ENCODE measurements at regions not wholly inside any gene's neighbourhood (a gene's known extent, or its start where the extent isn't known, plus 50 kb on each side); places are given as distances from the start of the nearest gene placed in this dataset.

GRCh38 chr20:21583486-21584168, 69.8 kb upstream of the NKX2-2 start:
- Mint-ChIP-seq H3K27ac (no peak overlapping the region), H3K9me3 (no peaks in the 10 kb centered on the region), H3K27me3 (peaks cover 11% of the 10 kb centered on the region), H3K4me1 (no peaks in the 10 kb centered on the region), H3K36me3 (ENCODE audit: low read depth) (no peaks in the 10 kb centered on the region), H3K4me3 (no peak overlapping the region)
- POLR2A ChIA-PET, result no interaction called here
- CTCF ChIA-PET, result interaction anchor here (0.8 kb wide), 1 partner anchor 13 kb away, joined by 3 read pairs; no protein-coding TSS in a partner anchor
- no peak for DNase-seq
- intact Hi-C loops (cut with micrococcal nuclease), result no loop called here
- ATAC-seq (ENCODE audit: low read depth), result no peak
- no peak for TF ChIP-seq CTCF (IDR thresholded peaks at IDR 0.05)

GRCh38 chr20:21577551-21577950, 63.7 kb upstream of the NKX2-2 start:
- Mint-ChIP-seq H3K27ac (no peak overlapping the region), H3K36me3 (ENCODE audit: low read depth) (no peaks in the 10 kb centered on the region), H3K9me3 (no peaks in the 10 kb centered on the region), H3K4me3 (no peak overlapping the region), H3K4me1 (no peaks in the 10 kb centered on the region), H3K27me3 (peaks cover 12% of the 10 kb centered on the region)
- ChIA-PET CTCF (no interaction called here), POLR2A (no interaction called here)
- ATAC-seq (ENCODE audit: low read depth) (no peak), DNase-seq (no peak)
- TF ChIP-seq CTCF (IDR thresholded peaks at IDR 0.05), result no peak
- intact Hi-C loops (cut with micrococcal nuclease), result no loop called here

GRCh38 chr20:21575981-21576740, 62.3 kb upstream of the NKX2-2 start:
- Mint-ChIP-seq H3K4me3 (no peak overlapping the region), H3K4me1 (no peaks in the 10 kb centered on the region), H3K27me3 (peaks cover 10% of the 10 kb centered on the region), H3K9me3 (no peaks in the 10 kb centered on the region), H3K27ac (no peak overlapping the region), H3K36me3 (ENCODE audit: low read depth) (no peaks in the 10 kb centered on the region)
- ATAC-seq (ENCODE audit: low read depth) (no peak), DNase-seq (no peak)
- CTCF ChIA-PET, result interaction anchor here (0.7 to 5.8 kb wide), 2 partner anchors 11 to 341 kb away, joined by 3 to 23 read pairs; no protein-coding TSS in a partner anchor
- intact Hi-C loops (cut with micrococcal nuclease), result no loop called here
- no peak for TF ChIP-seq CTCF (IDR thresholded peaks at IDR 0.05)
- POLR2A ChIA-PET, result no interaction called here

- no peak overlapping the region for H3K4me3 Mint-ChIP-seq
- POLR2A ChIA-PET, result no interaction called here
- no peaks in the 10 kb centered on the region for H3K9me3 Mint-ChIP-seq
- H3K36me3 Mint-ChIP-seq (ENCODE audit: low read depth), result no peaks in the 10 kb centered on the region
- ATAC-seq (ENCODE audit: low read depth), result no peak
- peaks cover 14% of the 10 kb centered on the region for H3K27me3 Mint-ChIP-seq
- TF ChIP-seq CTCF (IDR thresholded peaks at IDR 0.05), result no peak
- CTCF ChIA-PET, result interaction anchor here (5.8 kb wide), 1 partner anchor 340 kb away, joined by 23 read pairs; no protein-coding TSS in a partner anchor
- no peak for DNase-seq
- intact Hi-C loops (cut with micrococcal nuclease), result no loop called here
- no peak overlapping the region for H3K27ac Mint-ChIP-seq
- H3K4me1 Mint-ChIP-seq, result no peaks in the 10 kb centered on the region
Observed at GRCh38 chr20:21575167-21575566, 61.3 kb upstream of the NKX2-2 start.

GRCh38 chr20:21574443-21574842, 60.6 kb upstream of the NKX2-2 start:
- TF ChIP-seq CTCF (IDR thresholded peaks at IDR 0.05), result no peak
- H3K27me3 Mint-ChIP-seq, result peaks cover 14% of the 10 kb centered on the region
- POLR2A ChIA-PET, result no interaction called here
- H3K27ac Mint-ChIP-seq, result no peak overlapping the region
- CTCF ChIA-PET, result interaction anchor here (1.6 to 5.8 kb wide), 2 partner anchors 40 to 339 kb away, joined by 3 to 23 read pairs; no protein-coding TSS in a partner anchor
- H3K4me3 Mint-ChIP-seq, result no peak overlapping the region
- ATAC-seq (ENCODE audit: low read depth), result no peak
- no peaks in the 10 kb centered on the region for H3K9me3 Mint-ChIP-seq
- intact Hi-C loops (cut with micrococcal nuclease), result no loop called here
- DNase-seq, result no peak
- H3K4me1 Mint-ChIP-seq, result no peaks in the 10 kb centered on the region
- H3K36me3 Mint-ChIP-seq (ENCODE audit: low read depth), result no peaks in the 10 kb centered on the region
